Right atrium auricular region (tissue), 2 donors: ENCODE measurements at regions not wholly inside any gene's neighbourhood (a gene's known extent, or its start where the extent isn't known, plus 50 kb on each side); places are given as distances from the start of the nearest gene placed in this dataset.

Experiments
- DNase-seq: peaks from one replicate; pipeline ENCODE4 v3.0.0-alpha.2; 2019; ENCODE audit warnings: low spot score
- H3K27ac ChIP-seq, 2 donors: fragments of 200-600 bp; sonication (generic); 1 replicate in 1 of 2; 2 replicates in 1 of 2; pipeline ENCODE4 v1.5.1; 2016 to 2019
- H3K27me3 ChIP-seq, 2 donors: fragments of 200-600 bp; sonication (generic); one replicate each; pipeline versions ENCODE4 v1.5.1 to v1.6.0; 2017 to 2019
- H3K36me3 ChIP-seq: fragments of 200-600 bp; sonication (generic); one replicate; pipeline ENCODE4 v1.5.1; 2016
- H3K4me1 ChIP-seq, 2 donors: fragments of 200-600 bp; sonication (generic); one replicate each; pipeline versions ENCODE4 v1.5.1 to v1.6.0; 2017 to 2019
- H3K4me3 ChIP-seq, 2 donors: fragments of 200-600 bp; sonication (generic); 1 replicate in 1 of 2; 2 replicates in 1 of 2; pipeline ENCODE4 v1.5.1; 2017 to 2019; ENCODE audit warnings: mild to moderate bottlenecking in 1 of 2, moderate library complexity in 1 of 2
- H3K9me3 ChIP-seq, 2 donors: fragments of 200-600 bp; sonication (generic); one replicate each; pipeline ENCODE4 v1.5.1; 2019
- CTCF ChIP-seq, 2 donors: fragments of 200-600 bp; sonication (generic); IDR thresholded peaks; one replicate each; pipeline ENCODE4 v1.5.1; 2019; ENCODE audit warnings: antibody characterized with exemption in 2 of 2

DNA sequence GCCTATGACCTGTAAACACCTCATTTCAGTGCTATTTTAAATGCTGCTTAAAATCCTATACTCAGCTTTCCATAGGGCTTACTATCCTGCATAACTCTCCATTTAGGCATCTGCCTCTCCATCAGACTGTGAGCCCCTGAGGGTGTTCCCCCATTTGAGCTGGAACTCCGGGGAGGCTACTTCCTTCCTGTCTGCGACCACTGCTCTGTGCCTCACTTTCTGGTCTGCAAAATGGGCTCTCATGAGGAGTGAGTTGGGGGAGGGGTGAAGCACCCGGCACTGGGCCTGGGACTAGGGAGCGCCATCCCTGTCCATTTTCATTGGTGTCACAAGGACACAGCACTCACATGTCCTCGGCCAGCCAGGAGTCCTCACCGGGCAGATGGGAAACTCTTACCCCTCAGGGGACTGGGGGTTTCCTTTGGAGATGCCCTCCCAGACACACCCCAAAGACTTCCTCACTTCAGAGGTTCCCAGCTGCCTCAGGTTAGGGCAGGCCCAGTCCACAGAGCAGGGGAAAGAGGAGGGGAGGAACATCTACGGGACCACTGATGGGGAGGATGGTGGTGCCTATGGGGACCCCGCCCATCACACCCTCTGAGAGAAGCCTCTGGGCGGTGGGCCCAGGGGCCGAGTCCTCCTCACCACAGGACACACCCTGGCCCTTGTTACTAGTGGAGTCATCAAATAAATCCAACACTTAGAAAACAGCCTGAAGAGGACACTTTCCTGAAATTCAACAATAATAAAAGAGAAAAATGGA is 134.9 kb downstream of the MATN1 start:
- peak; percentile 34 for DNase-seq
- Histone ChIP-seq H3K4me3 (no peak overlapping the region), H3K36me3 (no peaks in the 10 kb centered on the region), H3K4me1 (no peaks in the 10 kb centered on the region), H3K9me3 (peaks cover 0 to 4% of the 10 kb centered on the region in 2 donors), H3K27ac (no peak overlapping the region), H3K27me3 (no peaks in the 10 kb centered on the region)
- TF ChIP-seq CTCF (IDR thresholded peaks at IDR 0.05): no peak

DNA sequence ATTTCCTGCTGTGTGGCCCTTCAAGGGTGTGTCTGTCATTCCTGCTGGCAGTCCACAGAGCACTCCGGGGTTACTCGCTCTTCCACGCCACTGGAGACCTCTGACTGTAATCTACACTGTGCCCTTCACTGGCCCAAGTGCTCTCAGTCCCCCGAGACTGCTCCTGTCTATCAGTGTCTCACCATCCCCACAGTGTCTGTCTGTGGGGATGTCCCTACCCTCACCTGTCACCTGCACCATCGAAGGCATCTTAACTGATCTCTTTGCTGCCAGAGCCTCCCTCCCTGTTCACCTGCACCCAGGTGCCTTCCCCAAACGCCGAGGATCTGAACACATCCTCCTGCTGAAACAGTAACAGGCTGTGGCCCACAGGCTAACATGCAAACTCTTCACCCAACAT is 136.7 kb downstream of the MATN1 start:
- H3K9me3 ChIP-seq: peaks cover 0 to 7% of the 10 kb centered on the region in 2 donors
- no peaks in the 10 kb centered on the region for H3K36me3 ChIP-seq
- no peak overlapping the region for H3K27ac ChIP-seq
- H3K4me3 ChIP-seq: no peak overlapping the region
- no peak for TF ChIP-seq CTCF (IDR thresholded peaks at IDR 0.05)
- peak; percentile 34 for DNase-seq
- no peaks in the 10 kb centered on the region for H3K27me3 ChIP-seq
- no peaks in the 10 kb centered on the region for H3K4me1 ChIP-seq

GRCh38 chr1:30579580-30579979 is 143.8 kb downstream of the MATN1 start:
- no peak for TF ChIP-seq CTCF (IDR thresholded peaks at IDR 0.05)
- H3K4me1 ChIP-seq: no peaks in the 10 kb centered on the region
- no peak overlapping the region for H3K4me3 ChIP-seq
- H3K9me3 ChIP-seq: peaks cover 0 to 7% of the 10 kb centered on the region in 2 donors
- DNase-seq: no peak
- H3K27ac ChIP-seq: no peak overlapping the region
- H3K27me3 ChIP-seq: no peaks in the 10 kb centered on the region
- H3K36me3 ChIP-seq: no peaks in the 10 kb centered on the region

DNA sequence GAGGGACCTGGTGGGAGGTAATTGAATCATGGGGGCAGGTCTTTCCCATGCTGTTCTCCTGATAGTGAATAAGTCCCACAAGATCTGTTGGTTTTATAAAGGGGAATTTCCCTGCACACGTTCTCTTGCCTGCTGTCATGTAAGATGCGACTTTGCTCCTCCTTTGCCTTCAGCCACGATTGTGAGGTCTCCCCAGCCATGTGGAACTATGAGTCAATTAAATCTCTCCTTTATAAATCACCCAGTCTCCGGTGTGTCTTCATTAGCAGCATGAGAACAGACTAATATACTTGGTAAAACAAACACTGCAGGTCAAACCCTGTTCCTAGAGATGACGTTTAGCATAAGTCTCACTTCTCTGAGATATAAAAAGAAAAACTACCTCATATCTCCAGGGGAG is 148.3 kb downstream of the MATN1 start:
- TF ChIP-seq CTCF (IDR thresholded peaks at IDR 0.05): no peak
- H3K4me3 ChIP-seq: no peak overlapping the region
- H3K36me3 ChIP-seq: no peaks in the 10 kb centered on the region
- no peaks in the 10 kb centered on the region for H3K27me3 ChIP-seq
- no peak overlapping the region for H3K27ac ChIP-seq
- DNase-seq: no peak
- H3K9me3 ChIP-seq: no peaks in the 10 kb centered on the region
- no peaks in the 10 kb centered on the region for H3K4me1 ChIP-seq

- TF ChIP-seq CTCF (IDR thresholded peaks at IDR 0.05): peak in 1 of 2 donors; percentile 36
- Histone ChIP-seq H3K27me3 (no peaks in the 10 kb centered on the region), H3K27ac (no peak overlapping the region), H3K4me3 (no peak overlapping the region), H3K4me1 (no peaks in the 10 kb centered on the region), H3K36me3 (no peaks in the 10 kb centered on the region), H3K9me3 (no peaks in the 10 kb centered on the region)
- DNase-seq: no peak
Observed at GRCh38 chr1:30572192-30572591, 151.2 kb downstream of the MATN1 start.

- Histone ChIP-seq H3K36me3 (no peaks in the 10 kb centered on the region), H3K4me1 (no peaks in the 10 kb centered on the region), H3K27ac (no peak overlapping the region), H3K27me3 (no peaks in the 10 kb centered on the region), H3K4me3 (no peak overlapping the region), H3K9me3 (no peaks in the 10 kb centered on the region)
- no peak for DNase-seq
- TF ChIP-seq CTCF (IDR thresholded peaks at IDR 0.05): no peak
Observed at GRCh38 chr1:30571380-30571779, 152.0 kb downstream of the MATN1 start.
